ENCODE measurements at regions not wholly inside any gene's neighbourhood (a gene's known extent, or its start where the extent isn't known, plus 50 kb on each side); places are given as distances from the start of the nearest gene placed in this dataset.

DNA sequence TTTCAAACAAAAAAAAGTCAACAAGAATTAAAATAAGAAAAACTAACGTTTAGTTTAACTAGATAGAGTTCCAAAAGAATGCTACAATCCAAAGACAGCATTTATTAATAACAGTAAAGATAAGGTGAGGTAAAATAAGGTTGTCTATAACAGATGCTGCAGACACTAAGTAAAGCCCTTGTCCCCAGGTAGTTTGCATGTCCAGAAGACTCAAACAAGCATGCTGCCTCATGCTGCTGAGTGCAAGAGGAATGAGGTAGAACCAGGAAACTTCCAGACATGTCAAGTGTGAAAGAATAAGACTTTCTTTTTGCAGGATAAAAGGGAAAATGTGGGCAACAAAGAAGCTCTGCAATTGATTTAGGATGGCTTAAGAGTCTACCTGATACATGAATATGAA, 439.2 kb downstream of the PLOD2 start:
- Histone ChIP-seq H3K36me3 (no peaks in the 10 kb centered on the region), H3K27ac (no peak overlapping the region), H3K27me3 (replicated peaks; ENCODE audit: insufficient read depth) (no peaks in the 10 kb centered on the region), H3K9me3 (no peaks in the 10 kb centered on the region), H3K4me1 (replicated peaks) (no peaks in the 10 kb centered on the region), H3K4me3 (no peak overlapping the region)
- TF ChIP-seq POLR2AphosphoS5 (IDR thresholded peaks at IDR 0.05), result no peak
- TF ChIP-seq POLR2A (IDR thresholded peaks at IDR 0.05), result no peak
- TF ChIP-seq CTCF (IDR thresholded peaks at IDR 0.05), result no peak
- no peak for DNase-seq (ENCODE audit: low spot score)
- WGBS, result 27% methylated on average over 1 of the region's 1 CpG
- intact Hi-C loops (cut with DNase I), result no loop called here

- H3K9me3 ChIP-seq, result no peaks in the 10 kb centered on the region
- DNase-seq (ENCODE audit: low spot score), result no peak
- WGBS, result 92% methylated on average over 3 of the region's 3 CpGs
- H3K4me1 ChIP-seq (replicated peaks), result no peaks in the 10 kb centered on the region
- H3K4me3 ChIP-seq, result no peak overlapping the region
- no peak for TF ChIP-seq POLR2AphosphoS5 (IDR thresholded peaks at IDR 0.05)
- no peaks in the 10 kb centered on the region for H3K27me3 ChIP-seq (replicated peaks; ENCODE audit: insufficient read depth)
- intact Hi-C loops (cut with DNase I), result no loop called here
- no peak overlapping the region for H3K27ac ChIP-seq
- H3K36me3 ChIP-seq, result no peaks in the 10 kb centered on the region
Observed at GRCh38 chr3:145727476-145727875, 433.5 kb downstream of the PLOD2 start.

DNA sequence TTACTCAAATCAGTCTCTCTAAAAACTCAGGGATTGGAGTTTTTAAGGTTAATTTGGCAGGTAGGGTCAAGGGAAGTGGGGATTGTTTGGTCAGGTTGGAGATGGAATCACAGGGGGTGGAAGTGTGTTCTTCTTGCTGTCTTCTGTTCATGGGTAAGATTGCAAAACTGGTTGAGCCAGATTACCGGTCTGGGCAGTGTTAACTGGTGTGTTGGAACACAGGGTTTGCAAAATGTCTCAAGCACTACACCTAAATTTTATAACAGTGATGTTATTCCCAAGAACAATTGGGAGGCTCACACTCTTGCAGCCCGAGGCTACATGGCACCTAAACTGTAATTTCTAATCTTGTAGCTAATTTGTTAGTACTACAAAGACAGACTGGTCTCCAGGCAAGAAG, 425.4 kb downstream of the PLOD2 start:
- TF ChIP-seq POLR2AphosphoS5 (IDR thresholded peaks at IDR 0.05) (no peak), POLR2A (IDR thresholded peaks at IDR 0.05) (no peak), CTCF (IDR thresholded peaks at IDR 0.05) (no peak)
- H3K36me3 ChIP-seq, result no peaks in the 10 kb centered on the region
- WGBS, result 44% methylated on average over 2 of the region's 2 CpGs

DNA sequence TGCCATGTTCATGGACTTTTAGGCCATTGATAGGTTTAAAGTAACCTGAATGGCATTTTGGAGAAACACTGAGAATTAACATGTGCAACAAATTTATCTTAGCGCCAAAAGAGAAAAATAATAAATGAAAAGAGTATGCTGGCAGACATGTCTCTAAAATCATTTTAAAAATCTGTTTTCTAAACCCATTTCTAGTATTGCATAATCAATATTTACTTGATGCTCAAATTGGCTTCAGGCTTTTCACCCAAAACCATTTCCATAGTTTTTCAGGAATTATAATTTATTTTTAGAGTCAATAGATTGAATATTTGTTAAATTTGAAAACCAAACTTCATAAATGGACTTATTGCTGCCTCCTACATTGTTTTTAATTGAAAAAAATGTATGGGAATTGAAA, 423.0 kb downstream of the PLOD2 start:
- intact Hi-C loops (cut with DNase I), result no loop called here

More for the DNA sequence above, 425.4 kb downstream of the PLOD2 start:
- H3K27me3 ChIP-seq (replicated peaks; ENCODE audit: insufficient read depth), result no peaks in the 10 kb centered on the region
- H3K27ac ChIP-seq, result no peak overlapping the region
- H3K9me3 ChIP-seq, result no peaks in the 10 kb centered on the region
- H3K4me1 ChIP-seq (replicated peaks), result no peaks in the 10 kb centered on the region
- DNase-seq (ENCODE audit: low spot score), result no peak
- intact Hi-C loops (cut with DNase I), result no loop called here
- H3K4me3 ChIP-seq, result no peak overlapping the region

DNA sequence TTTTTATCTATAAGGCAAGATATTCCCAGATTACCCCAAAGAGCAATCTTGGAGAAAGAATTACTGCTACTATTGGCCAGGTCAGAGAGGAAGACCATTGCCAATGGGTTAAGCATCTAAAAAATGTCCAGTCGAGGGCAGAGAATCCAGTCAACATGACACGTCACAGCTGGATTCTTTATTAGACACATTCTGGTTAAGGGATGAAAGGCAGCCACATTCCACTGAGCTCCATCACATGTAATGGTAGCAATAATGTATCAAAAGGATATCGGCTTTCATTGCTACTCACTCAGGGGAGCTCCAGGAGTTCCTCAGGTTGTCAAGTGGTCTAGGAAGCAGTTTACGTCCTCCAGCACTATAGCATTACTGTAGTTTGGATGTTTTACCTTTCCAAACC, 421.1 kb downstream of the PLOD2 start:
- WGBS, result 59% methylated on average over 4 of the region's 4 CpGs

More for the DNA sequence above, 423.0 kb downstream of the PLOD2 start:
- Histone ChIP-seq H3K36me3 (no peaks in the 10 kb centered on the region), H3K27me3 (replicated peaks; ENCODE audit: insufficient read depth) (no peaks in the 10 kb centered on the region), H3K4me1 (replicated peaks) (no peaks in the 10 kb centered on the region), H3K27ac (no peak overlapping the region), H3K9me3 (no peaks in the 10 kb centered on the region), H3K4me3 (no peak overlapping the region)
- TF ChIP-seq POLR2A (IDR thresholded peaks at IDR 0.05), result no peak
- no peak for TF ChIP-seq POLR2AphosphoS5 (IDR thresholded peaks at IDR 0.05)
- DNase-seq (ENCODE audit: low spot score), result no peak
- WGBS, result 97% methylated on average over 1 of the region's 1 CpG

More for the DNA sequence above, 421.1 kb downstream of the PLOD2 start:
- intact Hi-C loops (cut with DNase I), result no loop called here
- Histone ChIP-seq H3K4me1 (replicated peaks) (no peaks in the 10 kb centered on the region), H3K27me3 (replicated peaks; ENCODE audit: insufficient read depth) (no peaks in the 10 kb centered on the region), H3K9me3 (no peaks in the 10 kb centered on the region), H3K4me3 (no peak overlapping the region), H3K36me3 (no peaks in the 10 kb centered on the region), H3K27ac (no peak overlapping the region)
- TF ChIP-seq POLR2AphosphoS5 (IDR thresholded peaks at IDR 0.05), result no peak
- no peak for TF ChIP-seq POLR2A (IDR thresholded peaks at IDR 0.05)
- no peak for TF ChIP-seq CTCF (IDR thresholded peaks at IDR 0.05)
- no peak for DNase-seq (ENCODE audit: low spot score)
